ENCODE measurements at regions not wholly inside any gene's neighbourhood (a gene's known extent, or its start where the extent isn't known, plus 50 kb on each side); places are given as distances from the start of the nearest gene placed in this dataset.

- no peak for TF ChIP-seq EZH2 (IDR thresholded peaks at IDR 0.05; ENCODE audit: insufficient read depth, poor library complexity, severe bottlenecking)
- TF ChIP-seq EZH2phosphoT487 (IDR thresholded peaks at IDR 0.05; ENCODE audit: insufficient read depth, low read depth), result no peak
- Histone ChIP-seq H3K4me2 (ENCODE audit: unreplicated experiment) (no peak overlapping the region), H3K27ac (no peak overlapping the region), H2AFZ (no peak overlapping the region), H3K27me3 (replicated peaks; ENCODE audit: insufficient read depth) (no peaks in the 10 kb centered on the region; the same call in 1 of the 2 replicates), H3K9me2 (ENCODE audit: insufficient read depth) (no peaks in the 10 kb centered on the region), H3K79me2 (ENCODE audit: insufficient read depth) (no peaks in the 10 kb centered on the region), H3K9me3 (ENCODE audit: low read depth) (no peaks in the 10 kb centered on the region), H3K36me3 (ENCODE audit: low read depth) (no peaks in the 10 kb centered on the region), H3K9ac (no peak overlapping the region), H3K4me1 (ENCODE audit: insufficient read depth) (no peaks in the 10 kb centered on the region), H3K4me3 (no peak overlapping the region), H4K20me1 (ENCODE audit: insufficient read depth) (no peaks in the 10 kb centered on the region), H3F3A (ENCODE audit: insufficient read depth) (no peaks in the 10 kb centered on the region)
- no peak for DNase-seq
- in situ Hi-C loops (cut with MboI), result no loop called here
- 21 to 25% methylated on average over 4 of the region's 4 CpGs for WGBS, 2 experiments (ENCODE audit: low coverage in 1 of 2, low lambda C conversion rate in 2 of 2, missing lambda C conversion rate in 2 of 2)
Observed at GRCh38 chr12:86838711-86839110, 582.5 kb upstream of the MGAT4C start.

- no peak overlapping the region for H3K4me3 ChIP-seq
- no peaks in the 10 kb centered on the region for H3K36me3 ChIP-seq (ENCODE audit: low read depth)
- H3F3A ChIP-seq (ENCODE audit: insufficient read depth), result no peaks in the 10 kb centered on the region
- WGBS, 2 experiments (ENCODE audit: low coverage in 1 of 2, low lambda C conversion rate in 2 of 2, missing lambda C conversion rate in 2 of 2), result 2 to 9% methylated on average over 1 of the region's 1 CpG
- no peak overlapping the region for H3K27ac ChIP-seq
- DNase-seq, result no peak
- H3K9me3 ChIP-seq (ENCODE audit: low read depth), result no peaks in the 10 kb centered on the region
- H3K4me2 ChIP-seq (ENCODE audit: unreplicated experiment), result no peak overlapping the region
- H3K9ac ChIP-seq, result no peak overlapping the region
- no peaks in the 10 kb centered on the region for H4K20me1 ChIP-seq (ENCODE audit: insufficient read depth)
- no peak overlapping the region for H2AFZ ChIP-seq
- H3K4me1 ChIP-seq (ENCODE audit: insufficient read depth), result no peaks in the 10 kb centered on the region
- TF ChIP-seq EZH2phosphoT487 (IDR thresholded peaks at IDR 0.05; ENCODE audit: insufficient read depth, low read depth) (no peak), EZH2 (IDR thresholded peaks at IDR 0.05; ENCODE audit: insufficient read depth, poor library complexity, severe bottlenecking) (no peak)
- H3K9me2 ChIP-seq (ENCODE audit: insufficient read depth), result no peaks in the 10 kb centered on the region
- no peaks in the 10 kb centered on the region; the same call in 1 of the 2 replicates for H3K27me3 ChIP-seq (replicated peaks; ENCODE audit: insufficient read depth)
- in situ Hi-C loops (cut with MboI), result no loop called here
- no peaks in the 10 kb centered on the region for H3K79me2 ChIP-seq (ENCODE audit: insufficient read depth)
Observed at GRCh38 chr12:86838260-86838659, 582.1 kb upstream of the MGAT4C start.

GRCh38 chr12:86837246-86837645 is 581.1 kb upstream of the MGAT4C start:
- Histone ChIP-seq H3K27ac (no peak overlapping the region), H2AFZ (no peak overlapping the region), H3K9me2 (ENCODE audit: insufficient read depth) (no peaks in the 10 kb centered on the region), H3K27me3 (replicated peaks; ENCODE audit: insufficient read depth) (no peaks in the 10 kb centered on the region; the same call in 1 of the 2 replicates), H3K9ac (no peak overlapping the region), H3K36me3 (ENCODE audit: low read depth) (no peaks in the 10 kb centered on the region), H4K20me1 (ENCODE audit: insufficient read depth) (no peaks in the 10 kb centered on the region), H3K4me2 (ENCODE audit: unreplicated experiment) (no peak overlapping the region), H3K9me3 (ENCODE audit: low read depth) (no peaks in the 10 kb centered on the region), H3K4me3 (no peak overlapping the region), H3K79me2 (ENCODE audit: insufficient read depth) (no peaks in the 10 kb centered on the region), H3F3A (ENCODE audit: insufficient read depth) (no peaks in the 10 kb centered on the region), H3K4me1 (ENCODE audit: insufficient read depth) (no peaks in the 10 kb centered on the region)
- no peak for DNase-seq
- TF ChIP-seq EZH2 (IDR thresholded peaks at IDR 0.05; ENCODE audit: insufficient read depth, poor library complexity, severe bottlenecking) (no peak), EZH2phosphoT487 (IDR thresholded peaks at IDR 0.05; ENCODE audit: insufficient read depth, low read depth) (no peak)
- in situ Hi-C loops (cut with MboI), result no loop called here
- 7 to 25% methylated on average over 1 of the region's 1 CpG for WGBS, 2 experiments (ENCODE audit: low coverage in 1 of 2, low lambda C conversion rate in 2 of 2, missing lambda C conversion rate in 2 of 2)

- Histone ChIP-seq H3K9me2 (ENCODE audit: insufficient read depth) (no peaks in the 10 kb centered on the region), H3F3A (ENCODE audit: insufficient read depth) (no peaks in the 10 kb centered on the region)
- in situ Hi-C loops (cut with MboI), result no loop called here
Observed at GRCh38 chr12:86834217-86834616, 578.0 kb upstream of the MGAT4C start.

GRCh38 chr12:86827409-86827808 is 571.2 kb upstream of the MGAT4C start:
- no peaks in the 10 kb centered on the region for H3K9me2 ChIP-seq (ENCODE audit: insufficient read depth)
- H3K27ac ChIP-seq, result no peak overlapping the region
- TF ChIP-seq EZH2phosphoT487 (IDR thresholded peaks at IDR 0.05; ENCODE audit: insufficient read depth, low read depth), result no peak
- TF ChIP-seq EZH2 (IDR thresholded peaks at IDR 0.05; ENCODE audit: insufficient read depth, poor library complexity, severe bottlenecking), result no peak
- no peaks in the 10 kb centered on the region for H3K36me3 ChIP-seq (ENCODE audit: low read depth)
- in situ Hi-C loops (cut with MboI), result no loop called here
- no peak overlapping the region for H3K4me2 ChIP-seq (ENCODE audit: unreplicated experiment)
- H3F3A ChIP-seq (ENCODE audit: insufficient read depth), result no peaks in the 10 kb centered on the region
- H3K4me1 ChIP-seq (ENCODE audit: insufficient read depth), result no peaks in the 10 kb centered on the region
- H4K20me1 ChIP-seq (ENCODE audit: insufficient read depth), result no peaks in the 10 kb centered on the region
- H3K79me2 ChIP-seq (ENCODE audit: insufficient read depth), result no peaks in the 10 kb centered on the region
- no peak for DNase-seq
- H3K4me3 ChIP-seq, result no peak overlapping the region
- no peak overlapping the region for H3K9ac ChIP-seq
- 16 to 37% methylated on average over 2 of the region's 2 CpGs for WGBS, 2 experiments (ENCODE audit: low coverage in 1 of 2, low lambda C conversion rate in 2 of 2, missing lambda C conversion rate in 2 of 2)
- H2AFZ ChIP-seq, result no peak overlapping the region
- no peaks in the 10 kb centered on the region for H3K27me3 ChIP-seq (replicated peaks; ENCODE audit: insufficient read depth)
- no peaks in the 10 kb centered on the region for H3K9me3 ChIP-seq (ENCODE audit: low read depth)

More at GRCh38 chr12:86834217-86834616, 578.0 kb upstream of the MGAT4C start:
- WGBS, 2 experiments (ENCODE audit: low coverage in 1 of 2, low lambda C conversion rate in 2 of 2, missing lambda C conversion rate in 2 of 2), result 32 to 33% methylated on average over 1 of the region's 1 CpG
- H3K36me3 ChIP-seq (ENCODE audit: low read depth), result no peaks in the 10 kb centered on the region
- no peak overlapping the region for H3K4me2 ChIP-seq (ENCODE audit: unreplicated experiment)
- H3K9me3 ChIP-seq (ENCODE audit: low read depth), result no peaks in the 10 kb centered on the region
- H3K27ac ChIP-seq, result no peak overlapping the region
- no peaks in the 10 kb centered on the region for H4K20me1 ChIP-seq (ENCODE audit: insufficient read depth)
- H3K79me2 ChIP-seq (ENCODE audit: insufficient read depth), result no peaks in the 10 kb centered on the region
- no peak for DNase-seq
- no peak overlapping the region for H2AFZ ChIP-seq
- TF ChIP-seq EZH2phosphoT487 (IDR thresholded peaks at IDR 0.05; ENCODE audit: insufficient read depth, low read depth) (no peak), EZH2 (IDR thresholded peaks at IDR 0.05; ENCODE audit: insufficient read depth, poor library complexity, severe bottlenecking) (no peak)
- no peak overlapping the region for H3K9ac ChIP-seq
- no peaks in the 10 kb centered on the region for H3K4me1 ChIP-seq (ENCODE audit: insufficient read depth)
- H3K4me3 ChIP-seq, result no peak overlapping the region
- H3K27me3 ChIP-seq (replicated peaks; ENCODE audit: insufficient read depth), result no peaks in the 10 kb centered on the region
